Panc1 (cell line): ENCODE measurements at regions not wholly inside any gene's neighbourhood (a gene's known extent, or its start where the extent isn't known, plus 50 kb on each side); places are given as distances from the start of the nearest gene placed in this dataset.

Experiments
- POLR2AphosphoS5 ChIP-seq: IDR thresholded peaks from 2 replicates; pipeline ENCODE4 v1.6.1; 2012; ENCODE audit warnings: mild to moderate bottlenecking, low read depth, low read length, moderate library complexity
- TF ChIP-seq, protein P1 (sequence below): fragments of 450-650 bp; IDR thresholded peaks from 2 replicates; pipeline ENCODE4 v1.5.1; 2017; ENCODE audit warnings: mild to moderate bottlenecking

GRCh38 chr2:8242739-8243138 is 439.1 kb upstream of the ID2 start:
- TF ChIP-seq, protein P1, sequence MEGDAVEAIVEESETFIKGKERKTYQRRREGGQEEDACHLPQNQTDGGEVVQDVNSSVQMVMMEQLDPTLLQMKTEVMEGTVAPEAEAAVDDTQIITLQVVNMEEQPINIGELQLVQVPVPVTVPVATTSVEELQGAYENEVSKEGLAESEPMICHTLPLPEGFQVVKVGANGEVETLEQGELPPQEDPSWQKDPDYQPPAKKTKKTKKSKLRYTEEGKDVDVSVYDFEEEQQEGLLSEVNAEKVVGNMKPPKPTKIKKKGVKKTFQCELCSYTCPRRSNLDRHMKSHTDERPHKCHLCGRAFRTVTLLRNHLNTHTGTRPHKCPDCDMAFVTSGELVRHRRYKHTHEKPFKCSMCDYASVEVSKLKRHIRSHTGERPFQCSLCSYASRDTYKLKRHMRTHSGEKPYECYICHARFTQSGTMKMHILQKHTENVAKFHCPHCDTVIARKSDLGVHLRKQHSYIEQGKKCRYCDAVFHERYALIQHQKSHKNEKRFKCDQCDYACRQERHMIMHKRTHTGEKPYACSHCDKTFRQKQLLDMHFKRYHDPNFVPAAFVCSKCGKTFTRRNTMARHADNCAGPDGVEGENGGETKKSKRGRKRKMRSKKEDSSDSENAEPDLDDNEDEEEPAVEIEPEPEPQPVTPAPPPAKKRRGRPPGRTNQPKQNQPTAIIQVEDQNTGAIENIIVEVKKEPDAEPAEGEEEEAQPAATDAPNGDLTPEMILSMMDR, result no peak
- no peak for TF ChIP-seq POLR2AphosphoS5
